ENCODE measurements at regions not wholly inside any gene's neighbourhood (a gene's known extent, or its start where the extent isn't known, plus 50 kb on each side); places are given as distances from the start of the nearest gene placed in this dataset.
"Not testable (repeated sequence)": the region's sequence is repeated elsewhere in the genome, so short reads cannot be mapped to it uniquely, and the experiment has no call there.

- no peak for DNase-seq
Observed at GRCh38 chr4:38386654-38387188, 277.3 kb upstream of the KLF3 start.

- no peak for DNase-seq
Observed at GRCh38 chr4:38387348-38387747, 276.7 kb upstream of the KLF3 start.

GRCh38 chr4:38387819-38388218, 276.2 kb upstream of the KLF3 start:
- DNase-seq, result no peak

GRCh38 chr4:38388907-38389306, 275.1 kb upstream of the KLF3 start:
- not testable (repeated sequence) for DNase-seq

GRCh38 chr4:38390969-38391545, 272.9 kb upstream of the KLF3 start:
- DNase-seq, result peak; percentile 27 to 33

- no peak for DNase-seq
Observed at GRCh38 chr4:38392223-38392855, 271.7 kb upstream of the KLF3 start.

- no peak for DNase-seq
Observed at GRCh38 chr4:38396091-38396490, 267.9 kb upstream of the KLF3 start.

- no peak for DNase-seq
Observed at GRCh38 chr4:38396845-38397547, 267.0 kb upstream of the KLF3 start.

- DNase-seq, result no peak
Observed at GRCh38 chr4:38400946-38401345, 263.1 kb upstream of the KLF3 start.

GRCh38 chr4:38406243-38406642, 257.8 kb upstream of the KLF3 start:
- DNase-seq, result no peak

GRCh38 chr4:38409852-38410251, 254.1 kb upstream of the KLF3 start:
- no peak for DNase-seq

GRCh38 chr4:38411092-38411491, 252.9 kb upstream of the KLF3 start:
- no peak for DNase-seq

GRCh38 chr4:38411981-38412536, 251.9 kb upstream of the KLF3 start:
- no peak for DNase-seq

GRCh38 chr4:38413524-38414341, 250.3 kb upstream of the KLF3 start:
- no peak for DNase-seq

- DNase-seq, result no peak
Observed at GRCh38 chr4:38414410-38414809, 249.6 kb upstream of the KLF3 start.

GRCh38 chr4:38415682-38416081, 248.3 kb upstream of the KLF3 start:
- no peak for DNase-seq

- DNase-seq, result no peak
Observed at GRCh38 chr4:38416450-38417014, 247.5 kb upstream of the KLF3 start.

- not testable (repeated sequence) for DNase-seq
Observed at GRCh38 chr4:38420254-38420653, 243.7 kb upstream of the KLF3 start.

GRCh38 chr4:38422850-38423249, 241.1 kb upstream of the KLF3 start:
- no peak for DNase-seq

GRCh38 chr4:38424151-38424871, 239.7 kb upstream of the KLF3 start:
- no peak for DNase-seq

- DNase-seq, result no peak
Observed at GRCh38 chr4:38426532-38426931, 237.5 kb upstream of the KLF3 start.

GRCh38 chr4:38430841-38431240, 233.2 kb upstream of the KLF3 start:
- DNase-seq, result no peak
